ENCODE measurements at regions not wholly inside any gene's neighbourhood (a gene's known extent, or its start where the extent isn't known, plus 50 kb on each side); places are given as distances from the start of the nearest gene placed in this dataset.
A peak's percentile ranks its signal among the peaks of the same experiment; 100 is the strongest.

DNA sequence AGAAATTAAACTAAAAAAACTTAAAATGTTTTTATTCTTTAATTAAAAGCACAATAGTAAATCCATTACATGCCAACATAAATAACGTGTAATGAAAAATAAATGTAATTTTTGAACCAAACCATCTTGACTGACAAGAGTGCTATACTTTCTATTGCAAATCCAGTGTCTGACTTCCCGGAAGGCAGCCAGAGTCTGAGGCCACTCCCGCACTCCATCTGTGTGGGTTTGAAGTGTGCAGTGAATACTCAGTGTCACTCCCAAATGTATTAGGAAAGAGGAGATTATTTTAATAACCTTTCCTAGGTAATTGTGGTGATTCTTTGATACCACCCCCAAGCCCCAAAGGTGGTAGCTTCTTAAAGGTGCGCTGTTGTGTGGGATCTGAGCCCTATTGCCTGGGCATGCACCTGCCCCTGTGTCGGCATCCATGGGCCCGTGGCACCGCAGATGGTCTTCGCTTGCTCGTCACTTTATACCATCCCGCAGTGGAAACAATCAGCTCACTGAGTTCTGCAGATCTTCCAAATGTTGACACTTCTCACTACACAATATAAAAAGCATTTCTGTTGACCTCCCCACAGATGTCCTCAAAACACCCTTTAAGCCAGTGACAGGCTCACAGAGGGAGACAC, 391.2 kb downstream of the THBS2 start:
- no peak for DNase-seq (ENCODE audit: low read depth)
- H3K4me3 ChIP-seq (ENCODE audit: low read depth, low read length) = no peak overlapping the region
- TF ChIP-seq, protein P1, sequence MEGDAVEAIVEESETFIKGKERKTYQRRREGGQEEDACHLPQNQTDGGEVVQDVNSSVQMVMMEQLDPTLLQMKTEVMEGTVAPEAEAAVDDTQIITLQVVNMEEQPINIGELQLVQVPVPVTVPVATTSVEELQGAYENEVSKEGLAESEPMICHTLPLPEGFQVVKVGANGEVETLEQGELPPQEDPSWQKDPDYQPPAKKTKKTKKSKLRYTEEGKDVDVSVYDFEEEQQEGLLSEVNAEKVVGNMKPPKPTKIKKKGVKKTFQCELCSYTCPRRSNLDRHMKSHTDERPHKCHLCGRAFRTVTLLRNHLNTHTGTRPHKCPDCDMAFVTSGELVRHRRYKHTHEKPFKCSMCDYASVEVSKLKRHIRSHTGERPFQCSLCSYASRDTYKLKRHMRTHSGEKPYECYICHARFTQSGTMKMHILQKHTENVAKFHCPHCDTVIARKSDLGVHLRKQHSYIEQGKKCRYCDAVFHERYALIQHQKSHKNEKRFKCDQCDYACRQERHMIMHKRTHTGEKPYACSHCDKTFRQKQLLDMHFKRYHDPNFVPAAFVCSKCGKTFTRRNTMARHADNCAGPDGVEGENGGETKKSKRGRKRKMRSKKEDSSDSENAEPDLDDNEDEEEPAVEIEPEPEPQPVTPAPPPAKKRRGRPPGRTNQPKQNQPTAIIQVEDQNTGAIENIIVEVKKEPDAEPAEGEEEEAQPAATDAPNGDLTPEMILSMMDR (IDR thresholded peaks at IDR 0.05; ENCODE audit: control insufficient read depth, extremely low read depth, insufficient read depth) = no peak

GRCh38 chr6:168860987-168861386, 392.7 kb downstream of the THBS2 start:
- no peak for DNase-seq (ENCODE audit: low read depth)
- H3K4me3 ChIP-seq (ENCODE audit: low read depth, low read length) = no peak overlapping the region
- TF ChIP-seq, protein P1 (IDR thresholded peaks at IDR 0.05; ENCODE audit: control insufficient read depth, extremely low read depth, insufficient read depth) = no peak

DNA sequence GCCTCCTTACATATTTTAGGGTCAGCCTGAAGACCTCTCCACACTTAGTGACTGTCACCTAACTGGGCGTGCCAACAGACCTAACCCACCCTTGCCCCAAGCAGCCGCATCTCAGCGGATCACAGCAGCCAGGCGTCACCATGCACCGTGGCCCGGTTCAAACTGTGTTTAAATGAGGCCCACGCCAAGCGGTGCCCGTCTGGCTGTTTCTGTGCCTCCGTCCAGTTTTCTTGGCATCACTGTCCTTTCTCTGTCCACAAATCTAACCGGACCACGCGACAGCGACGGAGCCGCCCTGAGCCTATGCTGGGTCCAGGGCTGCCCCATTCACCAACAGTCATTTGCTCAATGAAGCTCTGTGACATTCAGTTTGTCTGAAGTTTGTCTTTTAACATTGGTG, 393.3 kb downstream of the THBS2 start:
- no peak for DNase-seq (ENCODE audit: low read depth)
- TF ChIP-seq, protein P1 (IDR thresholded peaks at IDR 0.05; ENCODE audit: control insufficient read depth, extremely low read depth, insufficient read depth) = no peak
- no peak overlapping the region for H3K4me3 ChIP-seq (ENCODE audit: low read depth, low read length)

DNA sequence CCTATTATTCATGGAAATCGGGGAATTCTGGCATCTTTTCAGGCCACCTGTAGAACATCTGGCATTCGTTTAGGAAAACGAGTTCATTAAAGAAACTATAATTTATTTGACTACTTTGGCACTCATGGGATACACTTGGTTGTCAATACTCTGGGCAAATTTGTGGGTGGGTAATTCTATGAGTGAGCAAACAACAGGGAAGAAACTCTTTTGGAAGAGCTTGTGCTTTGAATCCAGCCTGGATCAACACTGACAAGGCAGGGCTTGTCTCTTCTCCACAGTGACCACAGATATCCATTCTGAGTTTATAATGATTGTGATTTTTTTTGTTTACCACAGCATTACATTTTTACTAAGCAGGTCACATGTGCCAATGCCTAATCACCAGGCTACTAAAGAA, 394.7 kb downstream of the THBS2 start:
- H3K4me3 ChIP-seq (ENCODE audit: low read depth, low read length) = no peak overlapping the region
- DNase-seq (ENCODE audit: low read depth) = peak; percentile 25

GRCh38 chr6:168856914-168857313, 396.7 kb downstream of the THBS2 start:
- TF ChIP-seq, protein P1 (IDR thresholded peaks at IDR 0.05; ENCODE audit: control insufficient read depth, extremely low read depth, insufficient read depth) = no peak
- no peak for DNase-seq (ENCODE audit: low read depth)
- H3K4me3 ChIP-seq (ENCODE audit: low read depth, low read length) = no peak overlapping the region

More for the DNA sequence above, 394.7 kb downstream of the THBS2 start:
- TF ChIP-seq, protein P1 (IDR thresholded peaks at IDR 0.05; ENCODE audit: control insufficient read depth, extremely low read depth, insufficient read depth) = no peak

GRCh38 chr6:168852376-168852884, 401.2 kb downstream of the THBS2 start:
- no peak overlapping the region for H3K4me3 ChIP-seq (ENCODE audit: low read depth, low read length)
- TF ChIP-seq, protein P1 (IDR thresholded peaks at IDR 0.05; ENCODE audit: control insufficient read depth, extremely low read depth, insufficient read depth) = no peak
- DNase-seq (ENCODE audit: low read depth) = no peak

Data from LNCaP clone FGC (cell line).